Neural progenitor cell (in vitro differentiated cells): ENCODE measurements at regions not wholly inside any gene's neighbourhood (a gene's known extent, or its start where the extent isn't known, plus 50 kb on each side); places are given as distances from the start of the nearest gene placed in this dataset.

ENCODE experiments used
- DNase-seq: peaks from one replicate; pipeline ENCODE4 v3.0.0-alpha.2; 2016; ENCODE audit warnings: low spot score
- H2AFZ ChIP-seq: fragments of 200-600 bp; sonication (generic); replicated peaks from 2 replicates; pipeline ENCODE4 v1.6.1; 2016; ENCODE audit warnings: antibody characterized with exemption
- H3F3A ChIP-seq: fragments of 200-600 bp; sonication (generic); 2 replicates; pipeline ENCODE4 v1.6.1; 2016; ENCODE audit warnings: antibody characterized with exemption, low read depth
- H3K27ac ChIP-seq: fragments of 200-600 bp; sonication (generic); 2 replicates; pipeline ENCODE4 v1.5.1; 2016; ENCODE audit warnings: mild to moderate bottlenecking
- H3K27me3 ChIP-seq: fragments of 200-600 bp; sonication (generic); 2 replicates; pipeline ENCODE4 v1.6.1; 2016; ENCODE audit warnings: mild to moderate bottlenecking, moderate library complexity
- H3K36me3 ChIP-seq: fragments of 200-600 bp; sonication (generic); 2 replicates; pipeline ENCODE4 v1.5.1; 2016
- H3K4me1 ChIP-seq: fragments of 200-600 bp; sonication (generic); 2 replicates; pipeline ENCODE4 v1.6.1; 2016; ENCODE audit warnings: mixed run types
- H3K4me2 ChIP-seq: fragments of 200-600 bp; sonication (generic); 2 replicates; pipeline ENCODE4 v1.6.1; 2016
- H3K4me3 ChIP-seq: fragments of 200-600 bp; sonication (generic); 2 replicates; pipeline ENCODE4 v1.5.1; 2016
- H3K79me2 ChIP-seq: fragments of 200-600 bp; sonication (generic); 2 replicates; pipeline ENCODE4 v1.6.1; 2016; ENCODE audit warnings: low read depth
- H3K9ac ChIP-seq: fragments of 200-600 bp; sonication (generic); 2 replicates; pipeline ENCODE4 v1.6.1; 2016
- H3K9me3 ChIP-seq: fragments of 200-600 bp; sonication (generic); 2 replicates; pipeline ENCODE4 v1.5.1; 2016; ENCODE audit warnings: low read depth
- H4K20me1 ChIP-seq: fragments of 200-600 bp; sonication (generic); 2 replicates; pipeline ENCODE4 v1.6.1; 2016; ENCODE audit warnings: low read depth
- H3K27ac Mint-ChIP-seq: 3 replicates; pipeline ENCODE4 v1.8.0; 2021; ENCODE audit warnings: mixed read lengths
- H3K27me3 Mint-ChIP-seq: 2 replicates; pipeline ENCODE4 v1.8.0; 2022; ENCODE audit warnings: low read depth, mild to moderate bottlenecking, inconsistent platforms, moderate library complexity, mixed read lengths; ENCODE audit not compliant: insufficient read depth
- H3K36me3 Mint-ChIP-seq: 3 replicates; pipeline ENCODE4 v1.8.0; 2021; ENCODE audit warnings: mixed read lengths
- H3K4me1 Mint-ChIP-seq: 3 replicates; pipeline ENCODE4 v1.8.0; 2021; ENCODE audit warnings: mixed read lengths
- H3K4me3 Mint-ChIP-seq: 3 replicates; pipeline ENCODE4 v1.8.0; 2021; ENCODE audit warnings: mild to moderate bottlenecking, moderate library complexity, mixed read lengths
- H3K9me3 Mint-ChIP-seq: 3 replicates; pipeline ENCODE4 v1.8.0; 2020; ENCODE audit warnings: mixed read lengths
- CTCF ChIP-seq: fragments of 200-600 bp; sonication (generic); IDR thresholded peaks from 2 replicates; pipeline ENCODE4 v1.5.1; 2017; ENCODE audit warnings: antibody characterized with exemption, mild to moderate bottlenecking
- EZH2 ChIP-seq: fragments of 200-600 bp; sonication (generic); IDR thresholded peaks from 2 replicates; pipeline ENCODE4 v1.6.1; 2017; ENCODE audit warnings: antibody characterized with exemption, mild to moderate bottlenecking, moderate library complexity
- EZH2phosphoT487 ChIP-seq: fragments of 200-600 bp; sonication (generic); IDR thresholded peaks from 2 replicates; pipeline ENCODE4 v1.6.1; 2017; ENCODE audit warnings: antibody characterized with exemption

GRCh38 chr17:55883149-55883548, 132.3 kb downstream of the PCTP start:
- Histone ChIP-seq H2AFZ (no peak overlapping the region), H3K4me1 (no peaks in the 10 kb centered on the region), H3K79me2 (no peaks in the 10 kb centered on the region), H3K27ac (no peak overlapping the region), H3K4me3 (no peak overlapping the region), H3K9ac (no peak overlapping the region), H3F3A (no peaks in the 10 kb centered on the region), H3K36me3 (no peaks in the 10 kb centered on the region), H3K27me3 (no peaks in the 10 kb centered on the region), H3K9me3 (no peaks in the 10 kb centered on the region), H4K20me1 (no peaks in the 10 kb centered on the region), H3K4me2 (no peak overlapping the region)
- Mint-ChIP-seq H3K4me1 (no peaks in the 10 kb centered on the region), H3K27me3 (peaks cover 1% of the 10 kb centered on the region), H3K9me3 (no peaks in the 10 kb centered on the region), H3K27ac (no peak overlapping the region), H3K36me3 (no peaks in the 10 kb centered on the region), H3K4me3 (no peak overlapping the region)
- peak; percentile 36 for TF ChIP-seq CTCF
- TF ChIP-seq EZH2phosphoT487, result no peak
- DNase-seq, result peak; percentile 38

- Histone ChIP-seq H3K36me3 (no peaks in the 10 kb centered on the region), H3K9me3 (no peaks in the 10 kb centered on the region), H3K27ac (no peak overlapping the region), H3K4me3 (no peak overlapping the region), H2AFZ (no peak overlapping the region), H4K20me1 (no peaks in the 10 kb centered on the region), H3K79me2 (no peaks in the 10 kb centered on the region), H3K4me1 (no peaks in the 10 kb centered on the region), H3F3A (no peaks in the 10 kb centered on the region), H3K4me2 (no peak overlapping the region), H3K27me3 (no peaks in the 10 kb centered on the region), H3K9ac (no peak overlapping the region)
- DNase-seq, result no peak
- Mint-ChIP-seq H3K4me3 (no peak overlapping the region), H3K27ac (no peak overlapping the region), H3K4me1 (no peaks in the 10 kb centered on the region), H3K9me3 (peaks cover 4% of the 10 kb centered on the region), H3K27me3 (peaks cover 2% of the 10 kb centered on the region), H3K36me3 (no peaks in the 10 kb centered on the region)
- TF ChIP-seq EZH2, result no peak
- TF ChIP-seq CTCF, result no peak
- no peak for TF ChIP-seq EZH2phosphoT487
These were observed 136.7 kb downstream of the PCTP start for GRCh38 chr17:55887531-55887930.

- Mint-ChIP-seq H3K9me3 (peaks cover 4% of the 10 kb centered on the region), H3K27ac (no peak overlapping the region), H3K4me1 (no peaks in the 10 kb centered on the region), H3K4me3 (no peak overlapping the region), H3K36me3 (no peaks in the 10 kb centered on the region), H3K27me3 (peaks cover 2% of the 10 kb centered on the region)
- Histone ChIP-seq H3K4me2 (no peak overlapping the region), H4K20me1 (no peaks in the 10 kb centered on the region), H3K36me3 (no peaks in the 10 kb centered on the region), H3K27me3 (no peaks in the 10 kb centered on the region), H3K9ac (no peak overlapping the region), H3K9me3 (no peaks in the 10 kb centered on the region), H2AFZ (no peak overlapping the region), H3K4me3 (no peak overlapping the region), H3K79me2 (no peaks in the 10 kb centered on the region), H3K27ac (no peak overlapping the region), H3K4me1 (no peaks in the 10 kb centered on the region), H3F3A (no peaks in the 10 kb centered on the region)
- TF ChIP-seq EZH2 (no peak), CTCF (no peak), EZH2phosphoT487 (no peak)
- no peak for DNase-seq
These were observed 138.4 kb downstream of the PCTP start for GRCh38 chr17:55889271-55889670.
